ENCODE measurements at regions not wholly inside any gene's neighbourhood (a gene's known extent, or its start where the extent isn't known, plus 50 kb on each side); places are given as distances from the start of the nearest gene placed in this dataset.
"Not testable (repeated sequence)": the region's sequence is repeated elsewhere in the genome, so short reads cannot be mapped to it uniquely, and the experiment has no call there.

DNA sequence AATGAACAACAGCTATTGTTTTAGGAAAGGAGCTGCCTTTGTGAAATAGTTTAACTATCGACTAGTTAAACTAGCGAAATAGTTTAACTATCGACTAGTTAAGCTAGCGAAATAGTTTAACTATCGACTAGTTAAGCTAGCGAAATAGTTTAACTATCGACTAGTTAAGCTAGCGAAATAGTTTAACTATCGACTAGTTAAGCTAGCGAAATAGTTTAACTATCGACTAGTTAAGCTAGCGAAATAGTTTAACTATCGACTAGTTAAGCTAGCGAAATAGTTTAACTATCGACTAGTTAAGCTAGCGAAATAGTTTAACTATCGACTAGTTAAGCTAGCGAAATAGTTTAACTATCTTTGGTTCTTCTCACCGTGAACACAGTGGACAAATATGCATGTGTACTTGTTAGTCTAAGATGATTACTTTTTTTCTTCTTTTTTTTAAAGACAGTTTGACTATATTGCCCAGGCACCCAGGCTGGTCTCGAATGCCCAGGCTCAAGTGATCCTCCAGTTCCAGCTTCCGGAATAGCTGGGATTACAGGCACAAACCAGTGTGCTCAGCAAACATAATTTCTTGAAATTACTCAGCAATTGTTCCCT lies 76.9 kb downstream of the PTTG1 start:
- H3K27ac ChIP-seq (ENCODE audit: extremely low read depth, low read depth, low read length); H4K20me1 ChIP-seq (replicated peaks; ENCODE audit: control insufficient read depth, insufficient read depth, low read length); H3K4me2 ChIP-seq (ENCODE audit: insufficient read depth, low read length); H3K4me1 ChIP-seq (replicated peaks in 1 of 2; ENCODE audit: control insufficient read depth in 2 of 2, insufficient read depth in 2 of 2, low read length in 2 of 2); in situ Hi-C loops (cut with MboI); BruUV-seq (replicated peaks); H3K27me3 ChIP-seq (ENCODE audit: control insufficient read depth in 2 of 2, insufficient read depth in 2 of 2, low read length in 2 of 2); H2AFZ ChIP-seq (ENCODE audit: low read depth, low read length); DNase-seq (ENCODE audit: extremely low read depth in 1 of 4, low spot score in 3 of 4); H3K4me3 ChIP-seq; ATAC-seq; H3K79me2 ChIP-seq (ENCODE audit: control insufficient read depth, insufficient read depth, low read length); POLR2A ChIA-PET; FAIRE-seq; H3K9me1 ChIP-seq (ENCODE audit: control insufficient read depth, insufficient read depth, low read length); H3K9ac ChIP-seq (ENCODE audit: insufficient read depth in 1 of 2, low read depth in 2 of 2, low read length in 2 of 2); intact Hi-C loops (cut with micrococcal nuclease); CTCF ChIA-PET (ENCODE audit: low intra/inter-chr PET ratio); H3K9me3 ChIP-seq (replicated peaks; ENCODE audit: control insufficient read depth, insufficient read depth, low read depth, low read length); H3K36me3 ChIP-seq (ENCODE audit: control insufficient read depth, insufficient read depth, low read length): not testable (repeated sequence)
- TF ChIP-seq, protein P1, sequence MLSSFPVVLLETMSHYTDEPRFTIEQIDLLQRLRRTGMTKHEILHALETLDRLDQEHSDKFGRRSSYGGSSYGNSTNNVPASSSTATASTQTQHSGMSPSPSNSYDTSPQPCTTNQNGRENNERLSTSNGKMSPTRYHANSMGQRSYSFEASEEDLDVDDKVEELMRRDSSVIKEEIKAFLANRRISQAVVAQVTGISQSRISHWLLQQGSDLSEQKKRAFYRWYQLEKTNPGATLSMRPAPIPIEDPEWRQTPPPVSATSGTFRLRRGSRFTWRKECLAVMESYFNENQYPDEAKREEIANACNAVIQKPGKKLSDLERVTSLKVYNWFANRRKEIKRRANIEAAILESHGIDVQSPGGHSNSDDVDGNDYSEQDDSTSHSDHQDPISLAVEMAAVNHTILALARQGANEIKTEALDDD (IDR thresholded peaks at IDR 0.05), result peak; percentile 98
- WGBS (ENCODE audit: insufficient coverage, low coverage, missing lambda C conversion rate), result 3% methylated on average over 13 of the region's 21 CpGs

DNA sequence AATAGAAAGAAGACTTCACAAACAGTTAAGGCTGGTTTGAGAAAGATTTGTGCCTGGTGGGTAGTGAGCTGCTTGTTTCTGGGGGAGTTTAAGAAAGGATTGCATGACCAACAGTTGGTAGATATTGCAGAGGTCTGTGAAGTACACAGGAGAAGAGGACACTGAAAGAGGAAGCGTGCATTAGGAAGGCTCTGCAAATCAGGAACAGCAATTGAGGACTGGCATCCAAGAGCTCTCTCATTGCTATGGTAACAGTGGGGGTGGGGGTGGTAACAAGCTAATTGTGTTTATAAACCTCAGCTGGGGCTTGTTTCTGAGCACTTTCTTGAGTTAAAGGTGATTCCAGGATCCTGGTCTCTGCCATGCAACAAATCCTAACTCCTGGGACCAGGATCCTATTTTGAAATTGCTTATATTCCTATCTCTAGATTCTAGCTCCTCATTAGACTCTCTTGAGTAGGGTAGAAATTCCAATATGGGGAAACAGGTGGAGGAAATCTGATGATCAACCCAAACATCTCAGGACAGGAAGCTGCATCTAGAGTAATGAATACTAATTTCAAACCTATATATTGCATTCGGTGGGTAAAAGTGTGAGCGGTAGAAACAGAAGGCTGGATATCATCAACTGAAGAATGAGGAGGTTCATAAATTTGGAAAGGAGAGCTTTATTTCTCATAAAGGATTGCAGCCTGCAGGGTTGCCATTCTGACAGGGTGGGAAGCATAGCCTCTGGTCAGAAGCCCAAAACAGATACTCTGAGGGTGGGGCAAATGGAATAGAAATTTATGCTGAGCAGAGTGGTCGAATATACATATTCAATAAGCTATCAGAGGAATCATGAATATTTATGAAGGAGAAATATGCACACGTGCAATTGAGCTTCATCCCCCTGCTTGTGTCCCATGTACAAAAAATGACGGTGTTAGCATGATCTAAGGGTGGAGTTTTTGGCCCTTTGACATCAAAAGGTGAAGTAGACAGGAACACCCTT lies 79.4 kb downstream of the PTTG1 start:
- POLR2A ChIA-PET, result no interaction called here

More for the DNA sequence above, 79.4 kb downstream of the PTTG1 start:
- CTCF ChIA-PET (ENCODE audit: low intra/inter-chr PET ratio), result no interaction called here
- no peaks in the 10 kb centered on the region for H3K27me3 ChIP-seq (ENCODE audit: control insufficient read depth in 2 of 2, insufficient read depth in 2 of 2, low read length in 2 of 2)
- intact Hi-C loops (cut with micrococcal nuclease) (no loop called here), in situ Hi-C loops (cut with MboI) (no loop called here)
- H3K4me1 ChIP-seq (replicated peaks in 1 of 2; ENCODE audit: control insufficient read depth in 2 of 2, insufficient read depth in 2 of 2, low read length in 2 of 2), result no peaks in the 10 kb centered on the region
- H3K9me1 ChIP-seq (ENCODE audit: control insufficient read depth, insufficient read depth, low read length), result no peaks in the 10 kb centered on the region
- TF ChIP-seq NFIC (IDR thresholded peaks at IDR 0.05) (no peak), CREBBP (IDR thresholded peaks at IDR 0.05; ENCODE audit: low read depth, low read length) (no peak), ZNF766 (CRISPR knock-in tag; conservative IDR thresholded peaks at IDR 0.05) (no peak), BRF1 (IDR thresholded peaks at IDR 0.05; ENCODE audit: borderline replicate concordance, extremely low read depth, insufficient read length) (no peak), RBM34 (IDR thresholded peaks at IDR 0.05; ENCODE audit: borderline replicate concordance, insufficient read depth, low read length) (no peak), ETV1 (tag; conservative IDR thresholded peaks at IDR 0.05; ENCODE audit: low read depth) (no peak), ZNF347 (CRISPR knock-in tag; IDR thresholded peaks at IDR 0.05; ENCODE audit: low read depth) (no peak)
- H3K4me3 ChIP-seq, result no peak overlapping the region
- no peaks in the 10 kb centered on the region for H3K9me3 ChIP-seq (replicated peaks; ENCODE audit: control insufficient read depth, insufficient read depth, low read depth, low read length)
- no peaks in the 10 kb centered on the region; the same call in 1 of the 2 replicates for H4K20me1 ChIP-seq (replicated peaks; ENCODE audit: control insufficient read depth, insufficient read depth, low read length)
- no peak overlapping the region for H3K4me2 ChIP-seq (ENCODE audit: insufficient read depth, low read length)
- ATAC-seq, result no peak
- no peak overlapping the region for H2AFZ ChIP-seq (ENCODE audit: low read depth, low read length)
- no peaks in the 10 kb centered on the region for H3K79me2 ChIP-seq (ENCODE audit: control insufficient read depth, insufficient read depth, low read length)
- no peaks in the 10 kb centered on the region for H3K36me3 ChIP-seq (ENCODE audit: control insufficient read depth, insufficient read depth, low read length)
- FAIRE-seq, result no peak
- no peak overlapping the region for H3K9ac ChIP-seq (ENCODE audit: insufficient read depth in 1 of 2, low read depth in 2 of 2, low read length in 2 of 2)
- no TSS peak for BruUV-seq (replicated peaks)
- H3K27ac ChIP-seq (ENCODE audit: extremely low read depth, low read depth, low read length), result no peak overlapping the region
- 1% methylated on average over 6 of the region's 6 CpGs for WGBS (ENCODE audit: insufficient coverage, low coverage, missing lambda C conversion rate)
- no peak for DNase-seq (ENCODE audit: extremely low read depth in 1 of 4, low spot score in 3 of 4)
